ENCODE measurements at regions not wholly inside any gene's neighbourhood (a gene's known extent, or its start where the extent isn't known, plus 50 kb on each side); places are given as distances from the start of the nearest gene placed in this dataset.

GRCh38 chr1:30244801-30245200, 478.6 kb downstream of the MATN1 start:
- Histone ChIP-seq H3K9me3 (ENCODE audit: severe bottlenecking) (no peaks in the 10 kb centered on the region), H3K27ac (no peak overlapping the region), H3K4me3 (ENCODE audit: low read depth, low read length) (no peak overlapping the region), H3K36me3 (no peaks in the 10 kb centered on the region), H3K27me3 (ENCODE audit: insufficient read depth, low read depth, severe bottlenecking) (no peaks in the 10 kb centered on the region)
- DNase-seq: no peak
- no peak for TF ChIP-seq CTCF (IDR thresholded peaks at IDR 0.05; ENCODE audit: low read depth, low read length)

- Histone ChIP-seq H3K36me3 (no peaks in the 10 kb centered on the region), H3K9me3 (ENCODE audit: severe bottlenecking) (no peaks in the 10 kb centered on the region), H3K27ac (no peak overlapping the region), H3K4me3 (ENCODE audit: low read depth, low read length) (no peak overlapping the region), H3K27me3 (ENCODE audit: insufficient read depth, low read depth, severe bottlenecking) (no peaks in the 10 kb centered on the region)
- TF ChIP-seq CTCF (IDR thresholded peaks at IDR 0.05; ENCODE audit: low read depth, low read length): no peak
- DNase-seq: no peak
Measured at GRCh38 chr1:30242722-30243457, 480.5 kb downstream of the MATN1 start.

GRCh38 chr1:30242168-30242567, 481.2 kb downstream of the MATN1 start:
- no peak for DNase-seq
- Histone ChIP-seq H3K4me3 (ENCODE audit: low read depth, low read length) (no peak overlapping the region), H3K27ac (no peak overlapping the region), H3K36me3 (no peaks in the 10 kb centered on the region), H3K27me3 (ENCODE audit: insufficient read depth, low read depth, severe bottlenecking) (no peaks in the 10 kb centered on the region), H3K9me3 (ENCODE audit: severe bottlenecking) (no peaks in the 10 kb centered on the region)
- no peak for TF ChIP-seq CTCF (IDR thresholded peaks at IDR 0.05; ENCODE audit: low read depth, low read length)

- no peaks in the 10 kb centered on the region for H3K27me3 ChIP-seq (ENCODE audit: insufficient read depth, low read depth, severe bottlenecking)
- no peak overlapping the region for H3K4me3 ChIP-seq (ENCODE audit: low read depth, low read length)
- no peak for DNase-seq
- no peaks in the 10 kb centered on the region for H3K36me3 ChIP-seq
- no peaks in the 10 kb centered on the region for H3K9me3 ChIP-seq (ENCODE audit: severe bottlenecking)
- no peak for TF ChIP-seq CTCF (IDR thresholded peaks at IDR 0.05; ENCODE audit: low read depth, low read length)
- no peak overlapping the region for H3K27ac ChIP-seq
Measured at GRCh38 chr1:30241681-30242080, 481.7 kb downstream of the MATN1 start.

GRCh38 chr1:30234091-30234490, 489.3 kb downstream of the MATN1 start:
- Histone ChIP-seq H3K4me3 (ENCODE audit: low read depth, low read length) (no peak overlapping the region), H3K36me3 (no peaks in the 10 kb centered on the region), H3K27ac (no peak overlapping the region), H3K9me3 (ENCODE audit: severe bottlenecking) (no peaks in the 10 kb centered on the region), H3K27me3 (ENCODE audit: insufficient read depth, low read depth, severe bottlenecking) (no peaks in the 10 kb centered on the region)
- no peak for TF ChIP-seq CTCF (IDR thresholded peaks at IDR 0.05; ENCODE audit: low read depth, low read length)
- no peak for DNase-seq
